Ovary (tissue), 7 donors: ENCODE measurements at regions not wholly inside any gene's neighbourhood (a gene's known extent, or its start where the extent isn't known, plus 50 kb on each side); places are given as distances from the start of the nearest gene placed in this dataset.

Experiments
- DNase-seq, 5 donors: peaks; one replicate each; pipeline ENCODE4 v3.0.0-alpha.2; 2019 to 2020
- H3K27ac ChIP-seq, 2 donors: fragments of 200-600 bp; one replicate each; pipeline versions ENCODE4 v1.5.1 to v1.8.0; 2019 to 2022
- H3K27me3 ChIP-seq: fragments of 200-600 bp; one replicate; pipeline ENCODE4 v1.8.0; 2022
- H3K36me3 ChIP-seq: fragments of 200-600 bp; sonication (generic); one replicate; pipeline ENCODE4 v1.5.1; 2019
- H3K4me1 ChIP-seq: one replicate; pipeline ENCODE4 v1.8.1; 2013; ENCODE audit warnings: mild to moderate bottlenecking, moderate library complexity; ENCODE audit not compliant: insufficient read depth
- H3K4me3 ChIP-seq: fragments of 200-600 bp; sonication (generic); one replicate; pipeline ENCODE4 v1.5.1; 2017
- H3K9me3 ChIP-seq, 2 donors: fragments of 200-600 bp in 1 of 2; sonication (generic) in 1 of 2; one replicate each; pipeline versions ENCODE4 v1.5.1 to v1.8.1; 2013 to 2019; ENCODE audit warnings: mild to moderate bottlenecking in 1 of 2, moderate library complexity in 1 of 2
- CTCF ChIP-seq, 3 donors: fragments of 450-650 bp in 2 of 3; fragments of 200-600 bp in 1 of 3; IDR thresholded peaks; one replicate each; pipeline versions ENCODE4 v1.5.1 to v1.8.0; 2016 to 2022; ENCODE audit warnings: antibody characterized with exemption in 3 of 3, mild to moderate bottlenecking in 1 of 3
- EP300 ChIP-seq: sonication (generic); formaldehyde crosslinking; IDR thresholded peaks from one replicate; pipeline ENCODE4 v1.6.1; 2017; ENCODE audit warnings: antibody characterized with exemption
- POLR2A ChIP-seq: fragments of 450-650 bp; IDR thresholded peaks from one replicate; pipeline ENCODE4 v1.6.1; 2017; ENCODE audit warnings: antibody characterized with exemption, mild to moderate bottlenecking, moderate library complexity
- WGBS, 3 donors: extraction: QIAGEN DNeasy Blood & Tissue Kit in 1 of 3; methylation state at CpG; one replicate each; pipeline versions ENCODE4 v1.1.5 to v1.1.7; 2013 to 2017; 5-methylcytosine and 5-hydroxymethylcytosine counted together
- intact Hi-C, 4 donors: fragments of 100-400 bp; cut with DNase I; formaldehyde crosslinking; loops; one replicate each; pipeline versions ENCODE4 v1.11.0 to v1.15.1; 2022 to 2023
- donor health status: DM: no; HTN: no; CAD: no; lungs with moderate emphysema.
- donor health status: DM: no; HTN: no; CAD: no.
- donor health status: Bipolar disorder and iron deficiency.
- donor health status: DM: no; HTN: no; CAD: no.
- donor health status: DM: yes; HTN: yes; CAD: no.

- Histone ChIP-seq H3K27ac (no peak overlapping the region), H3K4me1 (no peaks in the 10 kb centered on the region), H3K36me3 (no peaks in the 10 kb centered on the region), H3K9me3 (no peaks in the 10 kb centered on the region), H3K27me3 (no peaks in the 10 kb centered on the region), H3K4me3 (no peak overlapping the region)
- 53 to 64% (median 57%) methylated on average over 2 of the region's 2 CpGs for WGBS, 3 donors
- intact Hi-C loops = no loop called here
- no peak for TF ChIP-seq POLR2A
- TF ChIP-seq EP300 = no peak
- no peak for TF ChIP-seq CTCF (IDR thresholded peaks at IDR 0.05)
- DNase-seq = no peak
Observed at GRCh38 chr3:150133293-150133692, 162.6 kb upstream of the PFN2 start.

- TF ChIP-seq CTCF (IDR thresholded peaks at IDR 0.05) = no peak
- no peak for TF ChIP-seq POLR2A
- no peak for TF ChIP-seq EP300
- Histone ChIP-seq H3K4me3 (no peak overlapping the region), H3K27ac (no peak overlapping the region), H3K36me3 (no peaks in the 10 kb centered on the region), H3K4me1 (no peaks in the 10 kb centered on the region), H3K9me3 (no peaks in the 10 kb centered on the region), H3K27me3 (no peaks in the 10 kb centered on the region)
- 67 to 72% (median 68%) methylated on average over 6 of the region's 6 CpGs for WGBS, 3 donors
- DNase-seq = no peak
- intact Hi-C loops = no loop called here
Observed at GRCh38 chr3:150132101-150132749, 161.5 kb upstream of the PFN2 start.

- Histone ChIP-seq H3K27ac (no peak overlapping the region), H3K36me3 (no peaks in the 10 kb centered on the region), H3K4me3 (no peak overlapping the region), H3K27me3 (no peaks in the 10 kb centered on the region), H3K4me1 (no peaks in the 10 kb centered on the region), H3K9me3 (no peaks in the 10 kb centered on the region)
- 78 to 85% (median 83%) methylated on average over 3 of the region's 3 CpGs for WGBS, 3 donors
- intact Hi-C loops = no loop called here
- TF ChIP-seq CTCF (IDR thresholded peaks at IDR 0.05) (no peak), EP300 (no peak), POLR2A (no peak)
- no peak for DNase-seq
Observed at GRCh38 chr3:150131663-150132062, 161.0 kb upstream of the PFN2 start.

GRCh38 chr3:150130404-150131100, 159.9 kb upstream of the PFN2 start:
- TF ChIP-seq CTCF (IDR thresholded peaks at IDR 0.05) (no peak), EP300 (no peak), POLR2A (no peak)
- Histone ChIP-seq H3K27me3 (no peaks in the 10 kb centered on the region), H3K9me3 (no peaks in the 10 kb centered on the region), H3K27ac (no peak overlapping the region), H3K4me3 (no peak overlapping the region), H3K36me3 (no peaks in the 10 kb centered on the region), H3K4me1 (no peaks in the 10 kb centered on the region)
- DNase-seq = no peak
- intact Hi-C loops = no loop called here
- WGBS, 3 donors = 86 to 90% (median 87%) methylated on average over 5 of the region's 5 CpGs
